NCI-H82 (cell line): ENCODE measurements at regions not wholly inside any gene's neighbourhood (a gene's known extent, or its start where the extent isn't known, plus 50 kb on each side); places are given as distances from the start of the nearest gene placed in this dataset.
"Not testable (repeated sequence)": the region's sequence is repeated elsewhere in the genome, so short reads cannot be mapped to it uniquely, and the experiment has no call there.

Experiments
- DNase-seq: peaks from one replicate; lab custom pipeline; 2025; lab: John Stamatoyannopoulos, UW

DNA sequence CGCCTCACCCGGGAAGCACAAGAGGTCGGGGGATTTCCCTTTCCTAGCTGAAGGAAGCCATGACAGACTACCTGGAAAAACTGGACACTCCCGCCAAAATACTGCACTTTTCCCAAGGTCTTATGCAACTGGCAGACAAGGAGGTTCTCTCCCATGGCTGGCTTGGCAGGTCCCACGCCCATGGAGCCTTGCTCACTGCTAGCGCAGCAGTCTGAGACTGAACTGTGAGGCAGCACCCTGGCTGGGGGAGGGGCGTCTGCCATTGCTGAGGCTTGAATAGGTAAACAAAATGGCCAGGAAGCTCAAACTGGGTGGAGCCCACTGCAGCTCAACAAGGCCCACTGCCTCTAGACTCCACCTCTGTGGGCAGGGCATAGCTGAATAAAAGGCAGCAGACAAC is 92.1 kb downstream of the C4BPA start:
- not testable (repeated sequence) for DNase-seq

DNA sequence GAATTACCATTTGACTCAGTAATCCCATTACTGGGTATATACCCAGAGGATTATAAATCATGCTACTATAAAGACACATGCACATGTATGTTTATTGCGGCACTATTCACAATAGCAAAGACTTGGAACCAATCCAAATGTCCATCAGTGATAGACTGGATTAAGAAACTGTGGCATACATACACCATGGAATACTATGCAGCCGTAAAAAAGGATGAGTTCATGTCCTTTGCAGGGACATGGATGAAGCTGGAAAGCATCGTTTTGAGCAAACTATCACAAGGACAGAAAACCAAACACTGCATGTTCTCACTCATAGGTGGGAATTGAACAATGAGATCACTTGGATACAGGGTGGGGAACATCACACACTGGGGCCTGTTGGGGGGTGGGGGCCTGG is 97.5 kb downstream of the C4BPA start:
- not testable (repeated sequence) for DNase-seq

DNA sequence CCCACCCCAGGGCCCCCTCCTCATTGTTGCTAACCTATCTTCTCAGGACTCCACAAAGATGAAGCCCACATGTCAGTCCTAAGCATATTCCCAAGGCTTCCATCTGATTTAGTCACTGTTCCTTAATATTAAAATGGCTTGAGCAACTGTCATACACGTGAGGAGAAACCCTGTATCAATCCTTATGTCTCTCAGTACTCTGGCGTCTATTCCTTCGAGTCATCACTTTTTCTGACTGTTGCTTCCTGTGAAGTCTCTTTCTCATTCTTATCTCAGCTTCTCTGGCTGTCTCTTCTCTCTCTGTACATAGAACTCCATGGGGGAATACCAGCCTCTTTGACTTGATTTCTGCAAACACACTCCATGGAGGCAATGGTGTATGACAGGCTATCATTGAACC is 98.4 kb downstream of the C4BPA start:
- no peak for DNase-seq

DNA sequence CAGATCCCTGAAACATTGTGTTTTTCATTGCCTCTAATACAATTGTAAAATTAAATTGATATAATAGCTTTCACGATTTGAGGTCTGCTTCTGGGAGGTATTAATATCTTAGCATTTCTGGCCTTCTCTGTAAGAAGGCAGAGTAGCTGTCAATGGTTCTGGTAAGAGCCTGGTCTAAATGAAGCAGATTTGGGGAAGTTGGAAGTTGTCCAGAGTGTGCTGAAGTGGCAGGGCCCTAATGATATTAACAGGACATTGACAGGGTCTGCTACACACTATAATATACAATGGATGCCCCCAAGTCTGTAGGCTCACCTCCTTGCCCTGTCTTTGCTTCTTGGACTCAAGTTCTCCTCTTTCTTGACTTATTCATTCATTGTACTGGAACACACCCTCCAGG is 99.5 kb downstream of the C4BPA start:
- no peak for DNase-seq

DNA sequence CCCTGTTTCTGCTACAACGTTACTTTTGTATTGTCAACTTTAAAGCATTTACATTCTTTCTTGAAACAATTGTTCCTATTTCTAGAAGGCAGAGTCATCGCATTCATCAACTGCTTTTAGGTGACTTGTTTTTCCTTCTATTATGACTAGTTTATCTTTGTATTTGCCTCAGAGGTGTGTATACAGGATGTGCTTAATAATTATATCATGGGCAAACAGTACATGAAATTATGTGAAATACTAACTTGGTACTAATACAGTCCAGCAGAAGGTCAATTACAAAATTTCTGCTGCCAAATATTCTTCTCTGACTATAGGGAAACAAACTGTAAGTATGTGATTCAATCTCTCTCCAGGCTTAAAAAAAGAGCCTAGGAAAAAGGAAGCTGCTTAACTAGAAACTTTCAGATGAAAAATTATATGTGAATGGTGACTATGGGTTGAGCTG is 101.6 kb downstream of the C4BPA start:
- no peak for DNase-seq

DNA sequence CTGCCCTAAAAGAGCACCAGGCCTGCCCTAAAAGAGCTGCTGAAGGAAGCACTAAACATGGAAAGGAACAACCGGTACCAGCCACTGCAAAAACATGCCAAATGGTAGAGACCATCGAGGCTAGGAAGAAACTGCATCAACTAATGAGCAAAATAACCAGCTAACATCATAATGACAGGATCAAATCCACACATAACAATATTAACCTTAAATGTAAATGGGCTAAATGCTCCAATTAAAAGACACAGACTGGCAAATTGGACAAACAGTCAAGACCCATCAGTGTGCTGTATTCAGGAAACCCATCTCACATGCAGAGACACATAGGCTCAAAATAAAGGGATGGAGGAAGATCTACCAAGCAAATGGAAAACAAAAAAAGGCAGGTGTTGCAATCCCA is 104.7 kb downstream of the C4BPA start:
- not testable (repeated sequence) for DNase-seq

DNA sequence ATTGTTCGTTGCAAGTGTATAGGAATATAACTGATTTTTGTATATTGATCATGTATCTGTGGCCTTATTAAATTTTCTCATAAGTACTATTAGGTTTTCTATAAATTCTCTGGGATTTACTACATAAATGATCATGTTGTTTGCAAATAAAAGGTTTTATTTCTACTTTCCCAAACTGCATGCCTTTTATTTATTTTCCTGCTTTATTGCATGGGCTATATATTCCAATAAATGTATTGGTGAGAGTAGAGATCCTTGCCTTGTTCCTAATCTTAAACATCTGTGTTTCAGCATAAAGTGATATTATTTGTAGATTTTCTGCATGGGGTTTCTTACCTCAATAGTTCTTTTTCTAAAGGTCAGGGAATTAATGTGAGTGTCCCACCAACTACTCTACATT is 107.0 kb upstream of the CD55 start:
- DNase-seq = no peak

DNA sequence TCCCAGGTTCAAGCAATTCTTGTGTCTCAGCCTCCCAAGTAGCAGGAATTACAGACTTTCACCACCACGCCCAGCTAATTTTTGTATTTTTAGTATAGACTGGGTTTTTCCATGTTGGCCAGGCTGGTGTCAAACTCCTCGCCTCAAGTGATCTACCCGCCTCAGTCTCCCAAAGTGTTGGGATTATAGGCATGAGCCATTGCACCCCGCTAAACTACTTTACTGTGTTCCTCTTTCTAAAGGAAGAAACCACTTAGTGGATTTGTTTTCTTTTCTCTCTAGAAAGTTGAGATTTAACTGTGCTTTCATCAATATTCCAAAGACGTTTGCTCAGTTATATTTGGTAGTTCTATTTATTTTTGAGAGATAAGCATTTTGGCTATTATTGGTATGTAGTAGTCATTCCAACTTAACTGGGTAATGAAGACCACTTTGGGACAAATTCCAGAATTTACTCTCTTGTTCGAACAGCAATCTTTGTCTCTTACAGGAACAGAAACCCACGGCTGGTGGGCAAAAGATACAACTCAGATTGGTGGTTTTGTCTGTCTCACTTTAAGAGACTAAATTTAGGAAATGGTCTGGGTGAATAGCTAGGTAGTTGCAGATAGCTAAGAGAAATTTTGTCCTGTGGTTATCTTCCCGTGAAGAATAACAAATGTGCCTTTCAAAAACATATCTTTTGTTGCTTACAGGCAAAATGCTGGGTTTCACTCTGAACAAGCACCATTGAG is 103.5 kb upstream of the CD55 start:
- no peak for DNase-seq

DNA sequence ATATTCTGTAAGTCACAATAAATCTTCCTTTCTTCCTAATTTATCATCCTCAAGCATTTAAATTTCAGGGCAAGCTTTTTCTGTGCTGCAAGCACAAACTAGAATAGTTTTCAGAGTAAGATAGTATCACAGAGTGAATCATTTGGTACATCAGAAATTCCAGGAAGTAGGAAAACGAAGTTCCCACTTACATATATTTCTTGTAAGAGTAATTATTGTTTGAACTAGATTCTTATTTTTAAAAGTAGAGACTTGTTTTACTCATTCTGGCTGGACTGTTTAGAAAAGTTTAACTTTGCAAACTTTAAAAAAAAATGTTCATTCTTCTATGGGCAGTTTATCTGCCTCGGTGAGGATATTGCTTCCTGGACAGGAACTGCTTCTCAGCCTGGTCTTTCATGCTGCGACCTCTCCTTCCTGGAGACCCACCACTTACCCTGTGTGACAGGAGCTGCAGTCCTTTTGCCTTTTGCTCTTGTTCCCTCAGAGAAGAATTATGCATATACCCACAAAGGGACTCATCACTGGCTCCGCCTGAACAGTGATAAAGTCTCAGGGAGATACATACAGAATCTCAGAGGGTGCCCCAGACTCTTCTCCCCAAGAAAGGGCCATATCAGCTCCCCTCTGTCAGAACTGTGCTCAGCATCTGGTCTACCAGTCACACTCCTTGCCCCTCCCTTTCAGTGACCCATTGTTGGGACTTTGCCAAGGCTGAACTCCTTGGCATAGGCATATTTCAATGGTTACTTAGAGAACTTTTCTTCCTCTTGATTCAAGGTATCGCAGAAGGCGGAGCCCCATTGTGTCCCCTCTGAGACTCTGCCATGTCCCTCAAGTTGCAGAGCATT is 102.7 kb upstream of the CD55 start:
- no peak for DNase-seq

DNA sequence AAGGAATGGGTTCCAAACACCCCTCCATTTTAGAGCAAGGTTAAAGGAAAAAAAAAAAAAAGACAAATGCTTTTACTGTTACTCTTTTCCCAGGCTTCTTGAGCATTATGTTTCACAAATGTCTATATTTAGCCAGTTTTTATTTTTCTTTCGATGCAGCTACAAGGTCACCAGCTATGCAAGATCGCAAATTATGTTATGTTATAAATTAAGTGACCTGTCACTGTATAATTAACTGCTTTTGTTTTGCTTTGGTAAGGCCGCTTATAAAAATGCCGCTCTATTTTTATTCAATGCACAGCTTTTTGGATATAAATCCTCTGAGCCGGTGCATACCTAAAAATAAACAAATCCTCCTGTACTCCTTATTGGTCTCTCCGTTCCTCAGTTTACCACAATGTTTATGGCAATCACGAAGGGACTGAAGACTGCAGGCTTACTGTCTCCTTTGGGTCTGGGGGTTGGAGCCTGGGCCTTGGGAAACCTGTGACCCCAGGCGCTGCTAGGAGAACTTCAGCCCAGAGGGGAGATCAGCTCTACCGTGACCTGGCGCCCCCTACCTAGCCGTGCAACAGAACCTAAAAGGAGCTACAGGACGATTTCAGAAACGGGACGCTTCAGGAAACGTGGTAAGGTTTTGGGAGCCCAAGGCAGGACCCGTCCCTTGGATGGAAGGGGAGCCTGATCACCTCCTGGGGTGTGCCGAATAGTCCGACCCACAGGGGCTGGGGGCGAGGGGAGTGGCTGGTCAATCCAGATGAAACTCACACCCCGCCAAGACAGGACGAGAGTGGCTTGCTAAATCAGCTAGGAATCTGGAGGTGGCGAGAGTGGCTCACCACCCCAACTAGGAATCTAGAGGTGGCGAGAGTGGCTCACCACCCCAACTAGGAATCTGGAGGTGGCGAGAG is 101.2 kb upstream of the CD55 start:
- no peak for DNase-seq

DNA sequence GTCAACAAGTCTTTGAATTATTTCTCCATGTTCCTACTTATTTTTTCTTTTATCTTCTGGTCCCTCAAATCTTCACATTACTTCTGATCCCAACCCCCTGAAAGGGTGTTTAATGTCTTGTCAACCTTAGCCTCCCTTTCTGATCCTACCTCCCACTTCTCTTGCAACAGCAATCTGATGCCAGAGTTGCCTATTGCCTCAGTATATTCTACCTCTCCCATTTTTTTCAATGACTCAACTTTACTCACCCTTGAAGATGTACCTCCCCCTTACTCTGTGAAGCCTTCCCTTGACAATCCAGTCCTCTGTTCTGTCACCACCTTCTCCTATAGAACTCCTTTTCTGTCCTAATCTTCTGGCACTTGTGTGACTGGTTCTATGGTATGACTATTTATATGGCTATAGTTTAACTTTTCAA is 99.5 kb upstream of the CD55 start:
- DNase-seq = no peak

DNA sequence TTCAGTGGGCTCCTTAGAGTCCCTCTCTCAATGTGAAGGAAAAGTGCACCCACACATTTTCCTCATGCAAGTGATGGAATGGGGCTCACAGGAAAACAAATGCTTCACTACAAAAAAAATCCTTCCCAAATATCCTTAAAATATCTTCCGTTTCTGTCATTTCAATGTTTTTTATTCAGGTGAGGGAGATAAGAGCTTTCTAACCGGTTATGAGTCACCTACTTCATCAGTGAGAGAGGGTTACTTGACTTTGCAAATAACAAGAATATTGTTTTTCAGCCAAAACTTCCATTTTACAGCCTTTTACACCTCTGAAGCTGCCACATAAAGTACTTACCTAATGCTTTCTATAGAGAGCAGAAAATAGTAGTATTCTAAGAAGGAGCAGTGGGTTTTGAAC is 98.3 kb upstream of the CD55 start:
- DNase-seq = no peak

DNA sequence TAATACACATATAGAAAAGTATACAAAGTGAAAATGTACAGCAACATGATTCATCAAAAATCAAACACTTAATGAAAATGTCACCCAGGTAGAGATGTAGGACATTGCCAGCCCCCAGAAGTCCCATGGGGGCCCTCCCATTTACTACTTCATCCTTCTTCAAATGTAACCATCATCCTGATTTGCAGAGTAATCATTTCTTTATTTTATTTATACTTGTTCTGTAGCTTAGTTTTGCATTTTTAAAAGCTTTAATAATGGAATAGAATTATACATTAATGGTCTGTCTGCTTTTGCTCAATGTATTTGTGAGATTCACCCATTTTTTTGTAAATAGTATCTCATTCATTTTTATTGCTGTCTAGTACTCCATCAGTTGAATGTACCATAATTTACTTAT is 96.8 kb upstream of the CD55 start:
- DNase-seq = no peak

DNA sequence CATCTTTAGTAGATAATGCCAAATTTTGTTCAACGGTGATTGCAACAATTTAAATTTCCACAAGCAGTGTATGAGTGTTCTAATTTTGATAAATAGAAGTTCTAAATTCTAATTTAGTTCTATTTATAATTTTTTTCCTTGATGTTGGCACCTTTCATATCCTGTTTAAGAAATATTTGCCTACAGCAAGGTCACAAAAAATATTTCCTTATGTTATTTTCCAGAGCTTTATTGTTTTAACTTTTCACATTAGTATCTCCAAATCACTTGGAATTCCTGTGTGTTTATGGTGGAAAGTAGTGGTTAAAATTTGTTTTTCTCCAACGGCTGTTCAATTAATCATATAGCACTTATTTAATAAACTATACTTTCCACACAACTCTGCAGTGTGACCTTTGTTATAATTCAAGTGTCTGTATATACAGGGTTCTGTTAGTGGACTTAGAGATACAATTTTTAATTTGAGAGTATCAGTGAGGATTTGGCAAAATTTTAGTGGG is 94.3 kb upstream of the CD55 start:
- DNase-seq = no peak

DNA sequence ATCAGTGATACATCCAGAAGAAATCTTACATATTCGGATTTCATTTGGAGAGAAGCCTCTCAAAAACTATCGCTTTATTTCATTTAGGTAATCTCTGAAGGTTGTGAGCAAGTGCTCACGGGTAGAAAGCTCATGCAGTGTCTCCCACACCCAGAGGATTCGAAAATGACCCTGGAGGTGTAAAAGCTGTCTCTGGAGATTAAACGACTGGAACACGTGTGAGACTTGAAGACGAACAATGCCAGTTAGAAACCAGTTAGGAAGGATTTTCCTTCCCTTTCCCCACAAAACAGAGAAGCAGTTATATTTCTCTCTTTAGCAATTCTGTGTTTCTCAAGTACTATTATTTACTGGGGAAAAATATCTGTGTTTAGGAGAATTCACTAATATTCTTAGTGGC is 92.5 kb upstream of the CD55 start:
- no peak for DNase-seq

DNA sequence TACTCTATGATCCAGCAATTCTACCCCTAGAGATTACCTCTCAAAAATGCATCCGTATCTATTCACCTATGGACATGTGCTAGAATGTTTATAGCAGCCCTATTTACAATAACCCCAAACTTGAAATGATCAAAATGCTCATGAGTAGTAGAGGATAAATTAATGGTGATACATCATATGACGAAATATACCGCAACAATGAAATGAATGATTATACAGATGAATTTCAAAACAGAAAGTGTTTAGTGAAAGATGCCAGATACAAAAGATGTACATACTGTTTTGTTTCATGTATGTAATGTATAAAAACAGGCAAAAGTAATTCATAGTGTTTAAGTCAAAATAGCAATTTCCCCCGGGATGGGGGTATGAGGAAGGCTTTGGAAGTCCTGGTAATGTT is 91.0 kb upstream of the CD55 start:
- DNase-seq = no peak

DNA sequence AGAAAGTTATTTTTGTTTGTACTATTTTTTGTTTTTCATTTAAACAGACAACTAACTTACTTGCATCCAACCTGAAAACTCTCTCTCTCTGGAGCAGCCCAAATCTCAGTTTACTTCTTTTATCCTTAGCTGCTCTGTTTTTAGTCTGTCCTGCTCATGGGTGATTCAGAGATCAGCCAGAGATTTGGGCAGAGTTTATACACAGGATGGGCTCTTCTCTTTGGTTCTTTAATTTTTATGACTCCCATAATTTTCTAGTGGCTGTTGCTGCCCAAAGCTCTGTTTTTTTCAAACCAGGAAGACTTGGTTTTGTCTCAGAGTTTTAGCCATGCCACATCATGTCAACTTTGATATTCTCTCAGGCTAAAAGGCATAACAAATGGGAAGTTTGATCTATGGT is 86.8 kb upstream of the CD55 start:
- no peak for DNase-seq

DNA sequence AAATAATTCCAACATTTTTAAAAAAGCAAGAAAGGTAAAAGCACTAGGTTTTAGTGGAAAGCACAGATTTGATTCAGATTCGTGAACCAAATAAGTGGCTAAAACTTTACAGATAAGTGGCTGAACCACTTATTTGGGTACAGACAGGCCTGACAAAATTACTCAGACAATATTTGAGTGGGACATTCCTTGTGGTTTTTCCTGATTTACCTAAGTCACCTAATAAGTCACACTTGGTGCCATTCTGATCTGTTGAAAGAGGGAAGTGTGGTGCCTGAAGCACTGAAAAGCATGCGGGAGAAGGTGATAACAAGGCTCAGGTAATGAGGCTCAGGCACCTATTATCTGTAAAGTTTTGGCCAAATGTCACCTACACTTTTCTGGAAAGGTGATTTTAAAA is 81.6 kb upstream of the CD55 start:
- no peak for DNase-seq

DNA sequence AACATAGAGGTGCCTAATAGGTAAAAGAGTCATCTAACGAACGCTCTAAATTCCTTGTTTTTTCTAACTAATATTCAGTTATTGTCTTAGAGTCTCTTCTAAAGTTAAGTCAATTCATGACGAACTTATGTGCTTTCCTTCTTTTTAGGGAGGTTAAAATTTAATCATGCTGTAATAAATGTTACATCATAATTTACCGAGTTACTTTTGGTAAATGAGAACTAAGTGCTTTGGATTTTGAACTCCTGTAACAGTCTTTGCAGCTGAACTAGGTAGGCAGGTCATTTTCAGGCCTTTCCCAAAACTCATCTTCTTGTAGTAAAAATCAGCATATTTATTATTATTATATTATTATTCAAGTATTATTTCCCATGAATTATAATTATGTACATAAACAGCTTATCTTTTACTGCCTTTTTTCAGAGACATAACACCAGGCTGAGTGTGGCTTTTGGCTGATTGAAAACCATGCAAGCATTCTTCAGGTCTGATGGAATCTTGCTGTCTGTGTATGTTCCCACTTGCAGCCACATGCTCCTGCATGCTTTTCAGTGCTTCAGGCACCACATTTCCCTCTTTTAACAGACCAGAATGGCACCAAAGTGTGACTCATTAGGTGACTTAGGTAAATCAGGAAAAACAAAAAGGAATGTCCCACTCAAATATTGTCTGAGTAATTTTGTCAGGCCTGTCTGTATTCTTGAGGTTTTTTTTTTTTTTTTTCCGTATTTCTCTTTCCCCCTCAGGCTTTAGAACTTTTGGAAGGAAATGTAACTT is 81.0 kb upstream of the CD55 start:
- DNase-seq = no peak

DNA sequence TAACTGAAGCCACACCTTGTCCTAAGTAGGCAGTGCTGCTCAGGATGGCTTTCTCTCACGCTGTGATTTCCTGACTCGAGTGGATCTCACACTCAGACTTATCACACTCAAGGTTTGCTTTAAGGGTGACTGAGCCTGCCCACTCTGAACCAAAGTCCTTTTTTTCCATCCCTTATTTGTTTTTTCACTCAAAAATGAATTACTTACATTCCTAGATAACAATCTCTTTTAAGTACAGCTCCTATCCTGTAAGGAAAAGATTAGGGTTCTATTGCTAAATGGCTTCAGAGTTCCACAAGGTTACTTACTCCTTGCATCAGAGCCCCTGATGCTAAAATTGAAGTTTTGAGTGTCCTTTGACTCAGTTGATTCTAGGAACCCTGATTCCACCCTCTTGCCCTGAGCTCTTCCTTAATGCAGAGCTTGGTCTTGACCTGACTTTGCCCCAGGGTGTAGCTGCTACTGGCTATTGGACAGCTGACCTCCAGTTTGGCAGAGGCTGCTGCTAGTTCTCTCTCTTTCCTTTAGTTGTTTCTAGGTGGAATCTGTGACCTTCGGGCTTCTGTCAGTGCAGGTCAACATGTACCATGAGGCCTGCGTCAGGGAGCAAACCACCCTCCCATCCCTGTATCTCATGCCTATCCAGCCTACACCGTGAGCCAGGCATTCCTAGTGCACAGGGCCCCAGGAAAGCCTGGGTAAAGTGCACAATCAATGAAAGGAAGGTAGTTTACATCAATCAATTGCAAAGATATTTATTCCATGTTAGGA is 80.1 kb upstream of the CD55 start:
- no peak for DNase-seq
